ENCODE measurements at regions not wholly inside any gene's neighbourhood (a gene's known extent, or its start where the extent isn't known, plus 50 kb on each side); places are given as distances from the start of the nearest gene placed in this dataset.
"Not testable (repeated sequence)": the region's sequence is repeated elsewhere in the genome, so short reads cannot be mapped to it uniquely, and the experiment has no call there.

- DNase-seq (ENCODE audit: low read depth in 2 of 3, low spot score in 2 of 3), result no peak
Measured at GRCh38 chr4:23036921-23037495, 344.3 kb downstream of the GBA3 start.

- DNase-seq (ENCODE audit: low read depth in 2 of 3, low spot score in 2 of 3), result no peak
Measured at GRCh38 chr4:23036503-23036902, 343.8 kb downstream of the GBA3 start.

- DNase-seq (ENCODE audit: low read depth in 2 of 3, low spot score in 2 of 3), result no peak
Measured at GRCh38 chr4:23035521-23036056, 342.9 kb downstream of the GBA3 start.

GRCh38 chr4:23034731-23035130, 342.0 kb downstream of the GBA3 start:
- DNase-seq (ENCODE audit: low read depth in 2 of 3, low spot score in 2 of 3), result no peak

GRCh38 chr4:23033796-23034195, 341.1 kb downstream of the GBA3 start:
- no peak for DNase-seq (ENCODE audit: low read depth in 2 of 3, low spot score in 2 of 3)

GRCh38 chr4:23028875-23029274, 336.1 kb downstream of the GBA3 start:
- no peak for DNase-seq (ENCODE audit: low read depth in 2 of 3, low spot score in 2 of 3)

GRCh38 chr4:23023666-23024065, 330.9 kb downstream of the GBA3 start:
- no peak for DNase-seq (ENCODE audit: low read depth in 2 of 3, low spot score in 2 of 3)

- DNase-seq (ENCODE audit: low read depth in 2 of 3, low spot score in 2 of 3), result no peak
Measured at GRCh38 chr4:23023121-23023520, 330.4 kb downstream of the GBA3 start.

- no peak for DNase-seq (ENCODE audit: low read depth in 2 of 3, low spot score in 2 of 3)
Measured at GRCh38 chr4:23022032-23022431, 329.3 kb downstream of the GBA3 start.

- DNase-seq (ENCODE audit: low read depth in 2 of 3, low spot score in 2 of 3), result no peak
Measured at GRCh38 chr4:23021040-23021439, 328.3 kb downstream of the GBA3 start.

GRCh38 chr4:23020399-23020798, 327.7 kb downstream of the GBA3 start:
- not testable (repeated sequence) for DNase-seq (ENCODE audit: low read depth in 2 of 3, low spot score in 2 of 3)

- no peak for DNase-seq (ENCODE audit: low read depth in 2 of 3, low spot score in 2 of 3)
Measured at GRCh38 chr4:23016981-23017380, 324.2 kb downstream of the GBA3 start.

GRCh38 chr4:23015821-23016220, 323.1 kb downstream of the GBA3 start:
- no peak for DNase-seq (ENCODE audit: low read depth in 2 of 3, low spot score in 2 of 3)

- DNase-seq (ENCODE audit: low read depth in 2 of 3, low spot score in 2 of 3), result no peak
Measured at GRCh38 chr4:23009093-23009492, 316.4 kb downstream of the GBA3 start.

- DNase-seq (ENCODE audit: low read depth in 2 of 3, low spot score in 2 of 3), result no peak
Measured at GRCh38 chr4:23006756-23007155, 314.0 kb downstream of the GBA3 start.

- no peak for DNase-seq (ENCODE audit: low read depth in 2 of 3, low spot score in 2 of 3)
Measured at GRCh38 chr4:23005691-23006090, 313.0 kb downstream of the GBA3 start.

GRCh38 chr4:23001478-23001877, 308.7 kb downstream of the GBA3 start:
- no peak for DNase-seq (ENCODE audit: low read depth in 2 of 3, low spot score in 2 of 3)

- DNase-seq (ENCODE audit: low read depth in 2 of 3, low spot score in 2 of 3), result no peak
Measured at GRCh38 chr4:22999419-22999818, 306.7 kb downstream of the GBA3 start.

GRCh38 chr4:22997358-22998224, 304.9 kb downstream of the GBA3 start:
- DNase-seq (ENCODE audit: low read depth in 2 of 3, low spot score in 2 of 3), result no peak

GRCh38 chr4:22991576-22991975, 298.8 kb downstream of the GBA3 start:
- DNase-seq (ENCODE audit: low read depth in 2 of 3, low spot score in 2 of 3), result no peak

- no peak for DNase-seq (ENCODE audit: low read depth in 2 of 3, low spot score in 2 of 3)
Measured at GRCh38 chr4:22988526-22988925, 295.8 kb downstream of the GBA3 start.

- DNase-seq (ENCODE audit: low read depth in 2 of 3, low spot score in 2 of 3), result no peak
Measured at GRCh38 chr4:22987870-22988269, 295.1 kb downstream of the GBA3 start.
